HG03045 (cell line): ENCODE measurements at regions not wholly inside any gene's neighbourhood (a gene's known extent, or its start where the extent isn't known, plus 50 kb on each side); places are given as distances from the start of the nearest gene placed in this dataset.
"Not testable (repeated sequence)": the region's sequence is repeated elsewhere in the genome, so short reads cannot be mapped to it uniquely, and the experiment has no call there.

Source experiments
- ATAC-seq: cut with Tn5 transposase; IDR thresholded peaks from one replicate; pipeline ENCODE4 v1.9.1; 2021; ENCODE audit warnings: mild to moderate bottlenecking, moderate library complexity; ENCODE audit not compliant: unreplicated experiment

- ATAC-seq = not testable (repeated sequence)
Observed at GRCh38 chr5:133857595-133858313, 110.7 kb downstream of the C5orf15 start.

GRCh38 chr5:133854554-133854953 lies 113.9 kb downstream of the C5orf15 start:
- ATAC-seq = no peak

GRCh38 chr5:133853646-133854365 lies 114.6 kb downstream of the C5orf15 start:
- no peak for ATAC-seq

GRCh38 chr5:133851521-133851920 lies 116.9 kb downstream of the C5orf15 start:
- ATAC-seq = no peak

GRCh38 chr5:133850811-133851210 lies 117.6 kb downstream of the C5orf15 start:
- ATAC-seq = no peak

GRCh38 chr5:133849116-133849515 lies 119.3 kb downstream of the C5orf15 start:
- no peak for ATAC-seq

- ATAC-seq = no peak
Observed at GRCh38 chr5:133848341-133848811, 120.0 kb downstream of the C5orf15 start.

- no peak for ATAC-seq
Observed at GRCh38 chr5:133847886-133848285, 120.5 kb downstream of the C5orf15 start.

GRCh38 chr5:133847301-133847700 lies 121.1 kb downstream of the C5orf15 start:
- ATAC-seq = no peak

GRCh38 chr5:133846478-133847226 lies 121.8 kb downstream of the C5orf15 start:
- ATAC-seq = no peak

GRCh38 chr5:133845271-133845670 lies 123.2 kb downstream of the C5orf15 start:
- ATAC-seq = no peak

GRCh38 chr5:133844836-133845235 lies 123.6 kb downstream of the C5orf15 start:
- no peak for ATAC-seq

GRCh38 chr5:133843911-133844310 lies 124.5 kb downstream of the C5orf15 start:
- no peak for ATAC-seq

- no peak for ATAC-seq
Observed at GRCh38 chr5:133842846-133843611, 125.4 kb downstream of the C5orf15 start.

GRCh38 chr5:133841831-133842750 lies 126.3 kb downstream of the C5orf15 start:
- ATAC-seq = no peak

GRCh38 chr5:133840168-133840567 lies 128.3 kb downstream of the C5orf15 start:
- ATAC-seq = no peak

GRCh38 chr5:133839721-133840120 lies 128.7 kb downstream of the C5orf15 start:
- ATAC-seq = no peak

- ATAC-seq = no peak
Observed at GRCh38 chr5:133839090-133839489, 129.3 kb downstream of the C5orf15 start.

GRCh38 chr5:133838286-133838685 lies 130.1 kb downstream of the C5orf15 start:
- no peak for ATAC-seq
